Amygdala (tissue), 56 donors: ENCODE measurements at regions not wholly inside any gene's neighbourhood (a gene's known extent, or its start where the extent isn't known, plus 50 kb on each side); places are given as distances from the start of the nearest gene placed in this dataset.

Experiments used
- DNase-seq, 56 donors: peaks; one replicate each; lab custom pipeline; 2025; lab: John Stamatoyannopoulos, UW

DNA sequence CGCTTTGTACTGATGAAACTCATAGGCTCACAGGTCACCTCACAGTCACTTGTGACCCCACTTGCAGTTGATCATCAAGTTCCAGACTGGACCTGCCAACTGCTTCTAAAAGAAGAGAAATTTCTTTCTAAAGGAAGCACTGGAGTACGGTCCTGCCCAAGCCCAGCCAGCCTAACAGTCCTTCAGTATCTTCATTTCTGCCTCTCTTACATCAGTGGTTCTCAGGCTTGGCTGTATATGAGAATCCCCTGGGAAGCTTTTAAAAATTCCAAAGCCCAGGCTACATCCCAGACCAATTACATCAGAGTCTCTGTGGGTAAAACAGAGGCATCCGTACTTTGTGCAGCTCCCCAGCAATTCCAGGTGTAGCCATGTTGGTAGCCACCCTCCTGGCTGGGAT is 282.1 kb downstream of the NFIB start:
- DNase-seq, result no peak

DNA sequence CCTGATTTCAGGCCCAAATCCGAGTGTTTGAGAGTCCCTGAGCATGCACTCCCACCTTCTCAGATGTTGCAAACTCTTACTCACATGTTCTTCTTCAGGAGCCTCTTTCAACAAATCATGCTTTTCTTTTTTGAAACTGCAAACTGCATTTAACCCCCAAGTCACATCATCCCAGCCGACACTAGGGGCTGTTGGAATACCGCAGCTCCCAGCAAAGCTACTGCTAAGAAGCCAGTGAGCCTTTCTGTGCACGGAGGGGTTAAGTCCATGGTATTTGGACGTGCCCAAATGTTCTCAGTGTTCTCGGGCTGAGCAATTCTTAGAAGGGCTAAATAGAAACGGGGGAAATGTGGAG is 282.9 kb downstream of the NFIB start:
- no peak for DNase-seq

DNA sequence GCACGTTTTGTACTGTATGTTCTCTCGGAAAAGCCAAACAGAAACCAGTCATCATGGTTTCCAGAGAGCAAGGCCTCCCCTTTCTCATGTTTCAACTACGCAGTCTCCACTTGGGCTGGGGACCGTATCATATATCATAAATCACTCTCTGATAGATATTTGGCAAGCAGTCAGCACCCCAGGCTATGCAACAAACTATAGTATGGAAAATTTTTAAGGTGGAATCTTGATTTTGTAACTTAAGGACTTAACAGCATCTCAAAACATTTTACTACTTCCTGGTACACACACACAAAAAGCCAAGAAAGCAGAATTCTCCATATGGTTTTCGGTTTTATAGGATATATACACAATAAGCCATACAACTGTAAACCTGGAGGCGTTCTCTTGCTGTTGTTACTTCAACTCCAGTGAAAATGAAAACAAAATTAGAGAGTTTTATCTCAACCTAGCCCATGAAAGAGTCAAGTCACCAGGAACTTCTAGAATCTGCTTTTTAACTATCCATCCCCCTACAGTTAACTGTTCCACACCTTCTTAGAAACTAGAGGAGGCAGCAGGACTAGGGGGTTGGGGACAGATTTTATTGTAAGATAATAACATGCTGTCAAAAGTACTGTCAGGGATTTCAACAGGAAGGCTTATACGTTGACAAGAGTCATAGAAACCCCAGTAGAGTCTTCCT is 283.4 kb downstream of the NFIB start:
- no peak for DNase-seq

GRCh38 chr9:14029806-14030374 is 284.1 kb downstream of the NFIB start:
- DNase-seq, result no peak

DNA sequence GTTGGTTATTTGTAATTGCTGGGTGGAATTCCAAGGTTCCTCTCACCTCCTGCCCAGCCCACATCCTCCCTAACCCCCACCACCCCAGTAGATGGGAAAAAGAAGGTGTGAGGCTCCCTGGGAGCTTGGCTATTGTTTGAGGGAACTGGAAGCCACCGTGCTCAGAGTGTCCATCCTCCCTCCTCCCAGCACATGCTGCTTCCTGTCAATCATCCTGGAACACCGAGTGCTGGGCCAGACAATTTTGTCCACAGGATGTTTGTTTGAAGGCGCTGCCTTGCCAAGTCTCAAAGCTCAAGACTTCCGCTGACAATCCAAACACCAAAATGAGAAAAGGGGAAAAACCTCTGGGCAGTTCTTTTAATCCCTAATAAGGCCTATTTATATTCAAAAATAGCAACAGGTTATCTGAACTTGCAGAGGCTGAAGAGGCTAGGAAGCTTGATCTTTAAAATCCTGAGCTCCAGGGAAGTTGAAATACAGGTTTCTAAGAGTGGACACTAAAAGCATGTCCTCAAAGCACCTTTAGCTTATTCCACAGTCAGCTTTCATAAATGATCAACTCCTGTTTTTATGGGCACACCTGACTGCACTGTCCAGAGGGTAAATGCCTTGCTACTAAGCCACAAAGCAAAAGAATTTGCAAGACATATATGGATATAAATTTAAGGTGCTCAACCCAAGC is 286.7 kb downstream of the NFIB start:
- no peak for DNase-seq

GRCh38 chr9:14025741-14026140 is 288.2 kb downstream of the NFIB start:
- DNase-seq, result no peak

GRCh38 chr9:14023285-14023684 is 290.7 kb downstream of the NFIB start:
- DNase-seq, result no peak

DNA sequence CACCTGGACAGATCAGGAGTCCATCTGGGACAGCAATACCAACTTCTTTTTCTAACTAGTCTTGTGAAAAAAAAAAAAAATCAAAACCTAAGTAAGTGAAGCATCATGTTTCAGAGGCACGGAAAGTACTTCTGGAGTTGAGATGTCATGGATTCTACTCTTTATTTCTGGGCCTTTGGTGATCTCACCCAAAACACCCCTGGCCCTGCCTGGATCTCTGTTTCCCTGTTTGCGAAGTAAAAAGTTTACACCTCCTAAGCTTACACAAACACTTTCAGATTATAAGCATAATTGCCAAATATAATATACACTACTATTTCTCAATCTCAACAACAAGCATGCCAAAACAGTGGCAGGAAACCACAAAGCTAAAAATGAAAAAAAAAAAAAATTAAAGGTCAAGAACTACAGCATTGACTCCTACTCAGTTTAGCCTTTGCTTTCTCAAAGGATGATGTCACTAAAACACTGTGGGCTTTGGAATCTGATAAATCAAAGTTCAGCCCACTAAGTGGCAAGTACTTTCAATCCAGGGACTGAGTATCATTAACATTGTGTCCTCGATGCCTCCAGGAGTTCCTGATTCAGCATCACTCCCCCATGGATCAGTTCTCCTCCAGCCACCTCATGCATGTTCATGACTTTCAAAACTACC is 291.9 kb downstream of the NFIB start:
- DNase-seq, result no peak

GRCh38 chr9:14018081-14018480 is 295.9 kb downstream of the NFIB start:
- DNase-seq, result no peak

DNA sequence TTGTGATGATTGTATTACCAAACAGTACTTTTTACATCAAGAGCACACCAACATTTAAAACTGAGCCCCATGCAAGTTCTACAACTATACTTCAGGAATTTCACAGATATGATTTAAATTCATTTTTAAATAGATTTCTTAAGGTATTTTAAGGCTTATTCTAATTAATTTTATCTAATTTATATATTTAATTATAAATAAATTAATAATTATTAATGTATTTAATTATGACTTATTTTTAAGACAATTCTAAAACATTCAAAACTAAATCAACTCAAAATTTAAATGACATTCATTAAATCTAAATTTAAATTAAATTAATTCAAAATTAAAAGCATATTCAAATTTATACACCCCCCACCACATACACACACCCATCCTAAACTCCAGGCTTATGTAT is 299.2 kb downstream of the NFIB start:
- no peak for DNase-seq

DNA sequence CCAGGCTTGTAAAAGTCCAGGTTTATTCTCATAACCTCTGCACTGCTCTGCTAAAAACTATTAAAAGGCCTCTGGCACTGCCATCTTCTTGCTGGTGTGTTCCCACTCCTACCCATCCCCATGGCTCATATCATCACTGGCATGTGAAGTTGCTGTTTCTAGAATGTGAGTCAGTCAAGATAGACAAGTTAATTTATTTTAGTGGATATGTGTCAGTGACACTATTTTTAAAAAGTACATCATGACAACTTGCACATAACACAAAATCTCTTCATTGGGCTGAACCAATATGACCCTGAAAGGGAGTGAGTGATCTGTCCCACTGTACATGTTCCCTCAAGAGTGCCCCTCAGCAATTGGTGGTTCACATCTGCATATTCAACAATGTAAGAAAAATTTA is 299.7 kb downstream of the NFIB start:
- DNase-seq, result peak in 1 of 56 donors; percentile 1

- no peak for DNase-seq
Measured at GRCh38 chr9:14011799-14012560, 302.0 kb downstream of the NFIB start.

GRCh38 chr9:14007190-14007769 is 306.7 kb downstream of the NFIB start:
- DNase-seq, result no peak

- no peak for DNase-seq
Measured at GRCh38 chr9:14006386-14007187, 307.4 kb downstream of the NFIB start.

- DNase-seq, result no peak
Measured at GRCh38 chr9:14004110-14004509, 309.8 kb downstream of the NFIB start.

DNA sequence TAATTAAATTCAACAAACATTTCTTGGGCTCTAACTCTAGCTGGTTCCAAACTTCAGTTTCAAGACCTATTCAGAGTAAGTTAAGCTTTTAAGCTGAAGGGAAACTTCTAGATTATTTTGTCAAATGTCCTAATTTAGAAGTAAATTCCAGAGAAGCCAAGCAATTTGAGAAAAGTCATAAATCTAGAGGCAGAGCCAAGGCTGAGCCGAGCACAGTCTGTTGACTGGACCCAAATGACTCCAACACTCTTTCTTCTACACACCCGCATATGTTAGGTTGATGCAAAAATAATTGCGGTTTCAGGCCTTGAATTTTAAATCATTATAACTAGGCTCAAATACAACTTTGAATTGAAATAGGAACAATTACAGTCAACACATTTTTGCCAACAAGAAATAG is 319.7 kb downstream of the NFIB start:
- DNase-seq, result no peak

DNA sequence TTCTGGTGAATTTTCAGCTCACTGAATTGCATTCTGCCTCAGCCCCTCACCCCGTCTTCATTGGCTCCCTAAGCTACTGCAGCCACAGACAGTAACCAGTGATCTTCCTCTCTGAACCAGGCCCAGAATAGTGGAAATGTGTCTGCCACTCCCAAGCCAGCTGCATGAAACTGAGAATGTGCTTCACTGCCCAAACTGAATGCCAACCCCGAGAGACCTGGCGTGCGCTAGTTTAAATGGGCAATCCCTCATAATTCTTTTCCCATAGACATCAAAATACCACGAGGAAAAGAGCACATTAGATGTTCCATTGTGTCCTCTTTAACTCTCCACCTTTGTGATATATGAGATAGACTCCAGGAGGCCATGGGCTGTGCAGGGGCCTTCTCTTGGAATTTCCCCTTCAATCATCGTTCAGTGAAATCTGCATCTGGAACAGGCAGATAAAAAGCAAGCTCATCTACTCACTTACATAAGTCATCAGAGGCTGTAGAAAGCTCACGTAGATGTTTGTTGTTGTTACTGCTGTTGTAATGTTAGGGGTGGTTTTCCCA is 320.2 kb downstream of the NFIB start:
- DNase-seq, result no peak

DNA sequence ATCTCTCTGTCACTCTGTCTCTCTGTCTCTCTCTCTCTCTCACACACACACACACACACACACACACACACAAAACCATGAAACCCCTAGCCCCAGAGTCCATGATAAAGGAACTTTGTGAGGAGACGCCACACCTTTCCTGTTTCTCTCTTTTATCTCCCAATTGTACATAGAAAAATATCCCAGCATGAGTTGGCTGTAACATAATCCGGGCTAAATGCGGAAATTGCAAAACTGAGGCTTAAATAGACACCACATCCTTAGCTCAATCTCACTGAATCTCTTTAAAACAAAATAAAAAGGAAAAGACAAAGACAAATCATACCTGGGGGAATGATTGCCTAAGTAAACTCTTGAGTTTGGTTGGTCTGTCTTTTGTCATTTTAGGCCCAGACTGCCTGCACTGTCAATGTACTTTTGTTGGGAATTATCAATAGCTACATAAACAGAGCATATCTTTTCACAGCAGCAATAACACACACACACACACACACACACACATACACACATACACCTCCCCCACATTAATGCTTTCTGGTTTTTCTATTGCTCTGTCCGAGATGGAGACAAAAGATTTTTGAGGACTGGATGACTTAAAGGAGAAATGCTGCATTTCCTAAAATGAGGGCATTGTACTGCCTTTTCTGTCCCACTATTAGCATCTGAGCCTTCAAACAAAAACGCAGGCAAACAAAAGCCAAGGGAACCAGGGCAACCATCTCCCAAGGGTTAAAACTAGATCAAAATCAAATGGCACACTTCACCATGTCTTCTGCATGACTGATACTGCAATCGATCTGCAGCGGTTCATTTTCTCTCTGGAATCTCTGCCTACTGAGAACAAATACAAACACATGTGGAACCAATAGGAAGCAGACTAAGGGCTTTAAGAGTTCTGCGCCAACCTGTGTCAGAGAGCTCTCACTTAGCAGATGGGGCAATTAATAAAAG is 321.5 kb downstream of the NFIB start:
- DNase-seq, result no peak
